HG02798 (cell line): ENCODE measurements at regions not wholly inside any gene's neighbourhood (a gene's known extent, or its start where the extent isn't known, plus 50 kb on each side); places are given as distances from the start of the nearest gene placed in this dataset.

Experiments
- ATAC-seq: cut with Tn5 transposase; IDR thresholded peaks from one replicate; pipeline ENCODE4 v1.9.1; 2021; ENCODE audit warnings: mild to moderate bottlenecking; ENCODE audit not compliant: unreplicated experiment, poor library complexity

GRCh38 chr16:87166934-87167333 lies 150.3 kb downstream of the C16orf95 start:
- no peak for ATAC-seq

GRCh38 chr16:87169509-87169995 lies 147.6 kb downstream of the C16orf95 start:
- ATAC-seq = no peak

GRCh38 chr16:87170310-87170709 lies 146.9 kb downstream of the C16orf95 start:
- no peak for ATAC-seq

GRCh38 chr16:87171723-87172122 lies 145.5 kb downstream of the C16orf95 start:
- no peak for ATAC-seq

- ATAC-seq = no peak
Measured at GRCh38 chr16:87172632-87173031, 144.6 kb downstream of the C16orf95 start.

GRCh38 chr16:87173294-87173893 lies 143.8 kb downstream of the C16orf95 start:
- no peak for ATAC-seq

- no peak for ATAC-seq
Measured at GRCh38 chr16:87174061-87174460, 143.1 kb downstream of the C16orf95 start.

- no peak for ATAC-seq
Measured at GRCh38 chr16:87176735-87177134, 140.5 kb downstream of the C16orf95 start.

GRCh38 chr16:87177673-87178072 lies 139.5 kb downstream of the C16orf95 start:
- ATAC-seq = no peak

- ATAC-seq = no peak
Measured at GRCh38 chr16:87178177-87178863, 138.9 kb downstream of the C16orf95 start.

GRCh38 chr16:87178977-87179376 lies 138.2 kb downstream of the C16orf95 start:
- ATAC-seq = no peak

GRCh38 chr16:87180069-87180468 lies 137.1 kb downstream of the C16orf95 start:
- ATAC-seq = no peak

- ATAC-seq = no peak
Measured at GRCh38 chr16:87182759-87183158, 134.4 kb downstream of the C16orf95 start.

- ATAC-seq = no peak
Measured at GRCh38 chr16:87183647-87184046, 133.5 kb downstream of the C16orf95 start.

- ATAC-seq = no peak
Measured at GRCh38 chr16:87185308-87185707, 131.9 kb downstream of the C16orf95 start.

GRCh38 chr16:87185983-87186382 lies 131.2 kb downstream of the C16orf95 start:
- ATAC-seq = no peak

- ATAC-seq = no peak
Measured at GRCh38 chr16:87186446-87186845, 130.7 kb downstream of the C16orf95 start.

GRCh38 chr16:87186876-87187533 lies 130.2 kb downstream of the C16orf95 start:
- no peak for ATAC-seq

GRCh38 chr16:87188104-87188503 lies 129.1 kb downstream of the C16orf95 start:
- ATAC-seq = no peak

GRCh38 chr16:87189426-87189825 lies 127.8 kb downstream of the C16orf95 start:
- ATAC-seq = no peak
